ENCODE measurements at regions not wholly inside any gene's neighbourhood (a gene's known extent, or its start where the extent isn't known, plus 50 kb on each side); places are given as distances from the start of the nearest gene placed in this dataset.

- TF ChIP-seq, protein P1, sequence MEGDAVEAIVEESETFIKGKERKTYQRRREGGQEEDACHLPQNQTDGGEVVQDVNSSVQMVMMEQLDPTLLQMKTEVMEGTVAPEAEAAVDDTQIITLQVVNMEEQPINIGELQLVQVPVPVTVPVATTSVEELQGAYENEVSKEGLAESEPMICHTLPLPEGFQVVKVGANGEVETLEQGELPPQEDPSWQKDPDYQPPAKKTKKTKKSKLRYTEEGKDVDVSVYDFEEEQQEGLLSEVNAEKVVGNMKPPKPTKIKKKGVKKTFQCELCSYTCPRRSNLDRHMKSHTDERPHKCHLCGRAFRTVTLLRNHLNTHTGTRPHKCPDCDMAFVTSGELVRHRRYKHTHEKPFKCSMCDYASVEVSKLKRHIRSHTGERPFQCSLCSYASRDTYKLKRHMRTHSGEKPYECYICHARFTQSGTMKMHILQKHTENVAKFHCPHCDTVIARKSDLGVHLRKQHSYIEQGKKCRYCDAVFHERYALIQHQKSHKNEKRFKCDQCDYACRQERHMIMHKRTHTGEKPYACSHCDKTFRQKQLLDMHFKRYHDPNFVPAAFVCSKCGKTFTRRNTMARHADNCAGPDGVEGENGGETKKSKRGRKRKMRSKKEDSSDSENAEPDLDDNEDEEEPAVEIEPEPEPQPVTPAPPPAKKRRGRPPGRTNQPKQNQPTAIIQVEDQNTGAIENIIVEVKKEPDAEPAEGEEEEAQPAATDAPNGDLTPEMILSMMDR (IDR thresholded peaks at IDR 0.05) = no peak
- TF ChIP-seq EZH2 (IDR thresholded peaks at IDR 0.05; ENCODE audit: borderline replicate concordance, insufficient read depth, low read depth, low read length, poor library complexity, severe bottlenecking) = no peak
Observed at GRCh38 chr17:33751702-33752065, 458.6 kb upstream of the ASIC2 start.
